Fibroblast of pulmonary artery (primary cell): ENCODE measurements at regions not wholly inside any gene's neighbourhood (a gene's known extent, or its start where the extent isn't known, plus 50 kb on each side); places are given as distances from the start of the nearest gene placed in this dataset.

Source experiments
- DNase-seq: peaks from one replicate; pipeline ENCODE4 v3.0.0-alpha.2; 2010; ENCODE audit warnings: low read depth
- H3K4me3 ChIP-seq: replicated peaks from 2 replicates; pipeline ENCODE4 v1.5.1; 2011; ENCODE audit warnings: low read depth, mild to moderate bottlenecking, control low read depth, low read length, moderate library complexity
- TF ChIP-seq, protein P1 (sequence below): IDR thresholded peaks from 2 replicates; pipeline ENCODE4 v1.5.1; 2011; ENCODE audit warnings: mild to moderate bottlenecking, control low read depth, low read length, inconsistent platforms; ENCODE audit errors: missing control alignments

DNA sequence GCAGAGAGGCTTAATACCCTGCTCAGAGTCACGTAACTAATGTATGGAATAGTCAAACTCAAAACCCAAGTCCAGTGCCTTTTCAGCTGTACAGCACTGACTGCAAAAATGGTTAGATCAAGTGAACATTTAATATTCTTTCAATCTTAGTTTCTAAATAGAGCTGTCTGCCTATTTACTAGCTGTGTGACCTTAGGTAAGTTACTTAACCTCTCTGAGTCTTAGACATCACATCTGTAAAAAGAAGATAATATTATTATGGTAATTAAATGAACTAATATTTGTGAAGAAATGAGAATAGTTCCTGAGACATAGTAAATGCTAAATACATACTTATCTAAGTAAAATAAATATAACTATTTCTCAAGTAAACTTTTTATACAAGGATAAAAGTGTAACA, 235.5 kb downstream of the SAMD5 start:
- no peak for DNase-seq
- TF ChIP-seq, protein P1, sequence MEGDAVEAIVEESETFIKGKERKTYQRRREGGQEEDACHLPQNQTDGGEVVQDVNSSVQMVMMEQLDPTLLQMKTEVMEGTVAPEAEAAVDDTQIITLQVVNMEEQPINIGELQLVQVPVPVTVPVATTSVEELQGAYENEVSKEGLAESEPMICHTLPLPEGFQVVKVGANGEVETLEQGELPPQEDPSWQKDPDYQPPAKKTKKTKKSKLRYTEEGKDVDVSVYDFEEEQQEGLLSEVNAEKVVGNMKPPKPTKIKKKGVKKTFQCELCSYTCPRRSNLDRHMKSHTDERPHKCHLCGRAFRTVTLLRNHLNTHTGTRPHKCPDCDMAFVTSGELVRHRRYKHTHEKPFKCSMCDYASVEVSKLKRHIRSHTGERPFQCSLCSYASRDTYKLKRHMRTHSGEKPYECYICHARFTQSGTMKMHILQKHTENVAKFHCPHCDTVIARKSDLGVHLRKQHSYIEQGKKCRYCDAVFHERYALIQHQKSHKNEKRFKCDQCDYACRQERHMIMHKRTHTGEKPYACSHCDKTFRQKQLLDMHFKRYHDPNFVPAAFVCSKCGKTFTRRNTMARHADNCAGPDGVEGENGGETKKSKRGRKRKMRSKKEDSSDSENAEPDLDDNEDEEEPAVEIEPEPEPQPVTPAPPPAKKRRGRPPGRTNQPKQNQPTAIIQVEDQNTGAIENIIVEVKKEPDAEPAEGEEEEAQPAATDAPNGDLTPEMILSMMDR: no peak

GRCh38 chr6:147749331-147749730, 240.8 kb downstream of the SAMD5 start:
- no peak overlapping the region for H3K4me3 ChIP-seq
- no peak for DNase-seq
- TF ChIP-seq, protein P1: no peak

More for the DNA sequence above, 235.5 kb downstream of the SAMD5 start:
- H3K4me3 ChIP-seq: no peak overlapping the region

GRCh38 chr6:147750413-147750812, 241.9 kb downstream of the SAMD5 start:
- DNase-seq: no peak
- no peak overlapping the region for H3K4me3 ChIP-seq
- TF ChIP-seq, protein P1: no peak

DNA sequence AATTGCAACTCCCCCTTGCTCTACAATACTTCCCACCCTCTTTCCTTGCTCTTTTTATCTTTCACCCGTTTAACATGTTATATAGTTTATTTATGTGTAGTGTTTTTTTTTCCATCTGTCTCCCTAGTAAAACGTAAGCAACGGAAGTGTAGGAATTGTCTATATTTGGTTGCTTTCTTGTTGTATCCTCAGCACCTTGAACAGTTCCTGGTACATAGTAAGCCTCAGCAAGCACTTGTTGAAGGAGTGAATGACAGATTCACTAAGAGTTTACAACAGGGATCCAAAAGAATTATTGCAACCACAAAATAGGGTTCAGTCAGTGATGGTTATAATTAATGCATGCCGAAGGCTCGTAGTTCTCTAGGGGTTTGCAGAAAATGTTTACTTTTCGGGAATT, 242.7 kb downstream of the SAMD5 start:
- DNase-seq: no peak
- TF ChIP-seq, protein P1: no peak
- H3K4me3 ChIP-seq: no peak overlapping the region

- TF ChIP-seq, protein P1: no peak
- no peak for DNase-seq
- H3K4me3 ChIP-seq: no peak overlapping the region
These were observed 244.4 kb downstream of the SAMD5 start for GRCh38 chr6:147752689-147753403.

- H3K4me3 ChIP-seq: no peak overlapping the region
- TF ChIP-seq, protein P1: no peak
- no peak for DNase-seq
These were observed 247.5 kb downstream of the SAMD5 start for GRCh38 chr6:147755999-147756398.

DNA sequence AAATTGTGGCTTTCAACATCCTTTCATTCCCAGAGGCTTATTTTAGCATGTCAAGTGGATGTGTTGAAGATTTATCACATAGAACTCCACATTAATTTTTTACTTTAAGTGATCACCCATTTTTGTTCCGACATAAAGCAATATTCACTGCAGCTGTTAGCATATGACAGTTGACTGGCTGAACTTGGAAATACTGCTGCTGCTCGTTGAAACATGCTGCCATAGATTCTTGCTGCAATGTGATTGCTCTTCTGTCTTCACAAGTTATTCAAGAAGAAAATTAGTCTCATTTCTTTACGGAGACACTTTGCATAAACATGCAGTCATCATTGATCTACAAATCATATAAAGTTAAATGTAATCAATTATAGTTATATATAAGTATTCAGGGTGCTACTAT, 248.4 kb downstream of the SAMD5 start:
- TF ChIP-seq, protein P1: no peak

More for the DNA sequence above, 248.4 kb downstream of the SAMD5 start:
- no peak overlapping the region for H3K4me3 ChIP-seq
- DNase-seq: no peak
